ENCODE measurements at regions not wholly inside any gene's neighbourhood (a gene's known extent, or its start where the extent isn't known, plus 50 kb on each side); places are given as distances from the start of the nearest gene placed in this dataset.

GRCh38 chr18:47331026-47331425, 79.6 kb upstream of the SKOR2 start:
- H3K27ac ChIP-seq (ENCODE audit: low read length): no peak overlapping the region
- DNase-seq: no peak
- H3K4me1 ChIP-seq (ENCODE audit: control insufficient read depth, insufficient read depth, low read length): no peaks in the 10 kb centered on the region
- no peaks in the 10 kb centered on the region for H3K27me3 ChIP-seq (ENCODE audit: control insufficient read depth, insufficient read depth, low read length)
- WGBS (ENCODE audit: insufficient coverage, low lambda C conversion rate): no CpG with 5 or more reads among the region's 7 CpGs
- no peaks in the 10 kb centered on the region for H3K9me3 ChIP-seq (ENCODE audit: control insufficient read depth, low read depth, low read length)
- H3K4me3 ChIP-seq (ENCODE audit: low read length): no peak overlapping the region
- H3K36me3 ChIP-seq (ENCODE audit: control insufficient read depth, insufficient read depth, low read length): no peaks in the 10 kb centered on the region

DNA sequence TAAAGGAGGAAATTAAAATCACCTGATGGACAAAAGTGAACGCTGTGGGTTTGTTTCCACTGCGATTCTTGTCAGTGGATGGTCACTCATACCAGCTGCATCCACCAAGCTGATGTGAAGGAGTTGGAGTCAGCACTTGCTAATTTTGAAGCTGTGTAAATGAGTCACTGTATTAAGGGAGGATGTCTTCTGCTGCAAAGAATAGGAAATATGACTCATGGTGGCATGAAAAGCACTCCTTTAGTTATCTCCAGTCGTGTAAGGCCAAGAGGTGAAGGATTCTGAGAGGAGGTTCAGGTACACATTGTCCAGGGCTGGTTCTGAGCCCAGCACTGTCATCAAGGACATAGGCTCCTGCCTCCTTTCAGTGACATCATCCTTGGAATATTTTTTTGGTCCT, 71.7 kb upstream of the SKOR2 start:
- no peaks in the 10 kb centered on the region for H3K4me1 ChIP-seq (ENCODE audit: control insufficient read depth, insufficient read depth, low read length)
- H3K36me3 ChIP-seq (ENCODE audit: control insufficient read depth, insufficient read depth, low read length): no peaks in the 10 kb centered on the region
- no peak overlapping the region for H3K27ac ChIP-seq (ENCODE audit: low read length)
- H3K27me3 ChIP-seq (ENCODE audit: control insufficient read depth, insufficient read depth, low read length): no peaks in the 10 kb centered on the region
- H3K9me3 ChIP-seq (ENCODE audit: control insufficient read depth, low read depth, low read length): no peaks in the 10 kb centered on the region
- WGBS (ENCODE audit: insufficient coverage, low lambda C conversion rate): no CpG with 5 or more reads among the region's 3 CpGs
- no peak for DNase-seq
- no peak overlapping the region for H3K4me3 ChIP-seq (ENCODE audit: low read length)

- H3K9me3 ChIP-seq (ENCODE audit: control insufficient read depth, low read depth, low read length): no peaks in the 10 kb centered on the region
- no peak for DNase-seq
- no peaks in the 10 kb centered on the region for H3K36me3 ChIP-seq (ENCODE audit: control insufficient read depth, insufficient read depth, low read length)
- no peaks in the 10 kb centered on the region for H3K4me1 ChIP-seq (ENCODE audit: control insufficient read depth, insufficient read depth, low read length)
- no peak overlapping the region for H3K27ac ChIP-seq (ENCODE audit: low read length)
- no CpG with 5 or more reads among the region's 3 CpGs for WGBS (ENCODE audit: insufficient coverage, low lambda C conversion rate)
- H3K27me3 ChIP-seq (ENCODE audit: control insufficient read depth, insufficient read depth, low read length): no peaks in the 10 kb centered on the region
- no peak overlapping the region for H3K4me3 ChIP-seq (ENCODE audit: low read length)
These were observed 70.4 kb upstream of the SKOR2 start for GRCh38 chr18:47321815-47322214.

GRCh38 chr18:47317824-47318508, 66.5 kb upstream of the SKOR2 start:
- Histone ChIP-seq H3K27ac (ENCODE audit: low read length) (no peak overlapping the region), H3K27me3 (ENCODE audit: control insufficient read depth, insufficient read depth, low read length) (peaks cover 5% of the 10 kb centered on the region), H3K36me3 (ENCODE audit: control insufficient read depth, insufficient read depth, low read length) (no peaks in the 10 kb centered on the region), H3K9me3 (ENCODE audit: control insufficient read depth, low read depth, low read length) (no peaks in the 10 kb centered on the region), H3K4me3 (ENCODE audit: low read length) (no peak overlapping the region), H3K4me1 (ENCODE audit: control insufficient read depth, insufficient read depth, low read length) (no peaks in the 10 kb centered on the region)
- DNase-seq: no peak
- no CpG with 5 or more reads among the region's 1 CpG for WGBS (ENCODE audit: insufficient coverage, low lambda C conversion rate)

DNA sequence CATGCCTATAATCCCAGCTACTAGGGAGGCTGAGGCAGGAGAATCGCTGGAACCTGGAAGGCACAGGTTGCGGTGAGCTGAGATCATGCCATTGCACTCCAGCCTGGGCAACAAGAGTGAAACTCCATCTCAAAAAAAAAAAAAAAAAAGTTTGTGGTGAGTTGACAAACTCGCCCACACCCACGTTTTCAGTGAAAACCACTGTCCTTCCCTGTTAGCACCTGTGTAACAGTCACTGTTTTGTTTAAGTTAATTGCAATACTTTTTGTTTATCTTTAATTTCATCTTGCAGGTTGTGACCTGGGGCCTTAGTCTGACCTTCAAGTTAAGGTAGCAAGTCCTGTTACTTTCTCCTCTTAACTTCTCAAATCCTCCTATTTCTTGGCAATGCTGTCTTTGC, 65.5 kb upstream of the SKOR2 start:
- no CpG with 5 or more reads among the region's 4 CpGs for WGBS (ENCODE audit: insufficient coverage, low lambda C conversion rate)
- H3K27me3 ChIP-seq (ENCODE audit: control insufficient read depth, insufficient read depth, low read length): peaks cover 5% of the 10 kb centered on the region
- DNase-seq: no peak

GRCh38 chr18:47313901-47314300, 62.4 kb upstream of the SKOR2 start:
- Histone ChIP-seq H3K36me3 (ENCODE audit: control insufficient read depth, insufficient read depth, low read length) (no peaks in the 10 kb centered on the region), H3K27ac (ENCODE audit: low read length) (no peak overlapping the region), H3K9me3 (ENCODE audit: control insufficient read depth, low read depth, low read length) (no peaks in the 10 kb centered on the region), H3K4me3 (ENCODE audit: low read length) (no peak overlapping the region), H3K4me1 (ENCODE audit: control insufficient read depth, insufficient read depth, low read length) (no peaks in the 10 kb centered on the region), H3K27me3 (ENCODE audit: control insufficient read depth, insufficient read depth, low read length) (peaks cover 5% of the 10 kb centered on the region)
- no peak for DNase-seq
- WGBS (ENCODE audit: insufficient coverage, low lambda C conversion rate): 67% methylated on average over 1 of the region's 4 CpGs

More for the DNA sequence above, 65.5 kb upstream of the SKOR2 start:
- Histone ChIP-seq H3K4me3 (ENCODE audit: low read length) (no peak overlapping the region), H3K4me1 (ENCODE audit: control insufficient read depth, insufficient read depth, low read length) (no peaks in the 10 kb centered on the region), H3K36me3 (ENCODE audit: control insufficient read depth, insufficient read depth, low read length) (no peaks in the 10 kb centered on the region), H3K9me3 (ENCODE audit: control insufficient read depth, low read depth, low read length) (no peaks in the 10 kb centered on the region), H3K27ac (ENCODE audit: low read length) (no peak overlapping the region)

- no peaks in the 10 kb centered on the region for H3K9me3 ChIP-seq (ENCODE audit: control insufficient read depth, low read depth, low read length)
- peaks cover 6% of the 10 kb centered on the region for H3K27me3 ChIP-seq (ENCODE audit: control insufficient read depth, insufficient read depth, low read length)
- no peak overlapping the region for H3K4me3 ChIP-seq (ENCODE audit: low read length)
- no peaks in the 10 kb centered on the region for H3K4me1 ChIP-seq (ENCODE audit: control insufficient read depth, insufficient read depth, low read length)
- 80% methylated on average over 1 of the region's 2 CpGs for WGBS (ENCODE audit: insufficient coverage, low lambda C conversion rate)
- DNase-seq: no peak
- H3K27ac ChIP-seq (ENCODE audit: low read length): no peak overlapping the region
- H3K36me3 ChIP-seq (ENCODE audit: control insufficient read depth, insufficient read depth, low read length): no peaks in the 10 kb centered on the region
These were observed 60.1 kb upstream of the SKOR2 start for GRCh38 chr18:47311585-47311984.

Data from large intestine (tissue), 3 donors.